Ishikawa (cell line): ENCODE measurements at regions not wholly inside any gene's neighbourhood (a gene's known extent, or its start where the extent isn't known, plus 50 kb on each side); places are given as distances from the start of the nearest gene placed in this dataset.

Experiments
- CREB1 ChIP-seq: IDR thresholded peaks from 2 replicates; pipeline ENCODE4 v1.6.1; 2012; ENCODE audit warnings: low read depth
- EGR1 ChIP-seq: IDR thresholded peaks from 2 replicates; pipeline ENCODE4 v1.6.1; 2012
- EP300 ChIP-seq: IDR thresholded peaks from 2 replicates; pipeline ENCODE4 v1.6.1; 2012; ENCODE audit warnings: borderline replicate concordance
- FOXM1 ChIP-seq: IDR thresholded peaks from 2 replicates; pipeline ENCODE4 v1.6.1; 2012; ENCODE audit warnings: low read depth, borderline replicate concordance
- MAX ChIP-seq: IDR thresholded peaks from 2 replicates; pipeline ENCODE4 v1.6.1; 2012
- RAD21 ChIP-seq: IDR thresholded peaks from 2 replicates; pipeline ENCODE4 v1.6.1; 2012; ENCODE audit warnings: low read depth
- REST ChIP-seq: IDR thresholded peaks from 2 replicates; pipeline ENCODE4 v1.6.1; 2012; ENCODE audit warnings: low read depth, mild to moderate bottlenecking
- TAF1 ChIP-seq: IDR thresholded peaks from 2 replicates; pipeline ENCODE4 v1.6.1; 2012; ENCODE audit warnings: low read depth, mild to moderate bottlenecking
- TCF12 ChIP-seq: IDR thresholded peaks from 2 replicates; pipeline ENCODE4 v1.6.1; 2012; ENCODE audit warnings: low read depth
- USF1 ChIP-seq: IDR thresholded peaks from 2 replicates; pipeline ENCODE4 v1.6.1; 2012
- YY1 ChIP-seq: IDR thresholded peaks from 2 replicates; pipeline ENCODE4 v1.6.1; 2012; ENCODE audit warnings: low read depth

GRCh38 chr7:138378741-138379559, 81.1 kb upstream of the TRIM24 start:
- TF ChIP-seq CREB1: no peak
- TF ChIP-seq TCF12: no peak
- TF ChIP-seq USF1: no peak
- TF ChIP-seq TAF1: no peak
- TF ChIP-seq REST: no peak
- TF ChIP-seq YY1: no peak
- TF ChIP-seq EGR1: no peak
- no peak for TF ChIP-seq EP300
- TF ChIP-seq FOXM1: no peak
- TF ChIP-seq MAX: no peak
- no peak for TF ChIP-seq RAD21
